ENCODE measurements at regions not wholly inside any gene's neighbourhood (a gene's known extent, or its start where the extent isn't known, plus 50 kb on each side); places are given as distances from the start of the nearest gene placed in this dataset.
"Not testable (repeated sequence)": the region's sequence is repeated elsewhere in the genome, so short reads cannot be mapped to it uniquely, and the experiment has no call there.

DNA sequence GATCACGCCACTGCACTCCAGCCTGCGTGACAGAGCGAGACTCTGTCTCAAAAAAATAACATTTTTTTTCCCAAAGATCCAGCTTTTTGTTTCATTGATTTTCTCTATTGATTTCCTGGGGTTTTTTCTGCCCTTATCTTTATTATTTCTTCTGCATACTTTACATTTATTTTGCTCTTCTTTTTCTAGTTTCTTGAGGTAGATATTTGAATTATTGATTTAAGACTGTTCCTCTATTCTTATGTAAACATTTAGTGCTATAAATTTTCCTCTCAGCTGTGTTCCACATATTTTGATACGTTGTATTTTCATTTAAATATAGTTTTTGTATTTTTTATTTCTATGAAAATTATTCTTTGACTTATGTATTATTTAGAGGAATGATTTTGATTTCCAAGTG lies 89.8 kb downstream of the TEX51 start:
- in situ Hi-C loops (cut with HindIII; ENCODE audit: low pct_ligation_motif_present, low pct_unique_long_range_greater_than_20kb, low sequenced_read_pairs): no loop called here
- DNase-seq: no peak

DNA sequence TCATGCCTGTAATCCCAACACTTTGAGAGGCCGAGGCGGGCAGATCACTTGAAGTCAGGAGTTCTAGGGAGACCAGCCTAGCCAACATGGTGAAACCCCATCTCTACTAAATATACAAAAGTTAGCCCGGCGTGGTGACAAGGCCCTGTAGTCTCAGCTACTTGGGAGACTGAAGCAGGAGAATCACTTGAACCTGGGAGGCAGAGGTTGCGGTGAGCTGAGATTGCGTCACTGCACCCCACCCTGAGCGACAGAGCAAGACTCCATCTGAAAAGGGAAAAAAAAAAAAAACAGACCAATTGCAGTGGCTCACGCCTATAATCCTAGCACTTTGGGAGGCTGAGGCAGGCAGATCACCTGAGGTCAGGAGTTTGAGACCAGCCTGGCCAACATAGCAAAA lies 90.4 kb downstream of the TEX51 start:
- DNase-seq; in situ Hi-C loops (cut with HindIII; ENCODE audit: low pct_ligation_motif_present, low pct_unique_long_range_greater_than_20kb, low sequenced_read_pairs): not testable (repeated sequence)

DNA sequence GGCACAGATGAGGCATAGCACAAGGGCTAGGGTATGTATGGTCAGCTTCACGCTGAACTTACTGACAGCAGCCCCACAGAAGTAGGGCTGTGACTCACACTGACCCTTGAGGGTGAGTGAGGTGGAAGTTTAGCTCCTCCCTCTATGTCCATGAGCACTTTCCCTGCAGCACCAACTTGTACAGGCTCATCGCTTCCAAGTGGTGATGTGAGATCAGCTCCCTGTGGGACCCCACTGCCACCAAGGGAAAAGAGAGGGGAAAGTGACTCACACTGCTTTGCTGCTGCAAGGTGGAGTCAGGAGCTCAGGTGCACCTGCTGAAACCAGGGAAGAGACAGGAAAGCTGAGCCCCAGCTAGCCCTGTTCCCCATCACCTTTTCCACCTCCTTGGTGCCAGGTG lies 91.5 kb downstream of the TEX51 start:
- DNase-seq: no peak
- in situ Hi-C loops (cut with HindIII; ENCODE audit: low pct_ligation_motif_present, low pct_unique_long_range_greater_than_20kb, low sequenced_read_pairs): no loop called here

DNA sequence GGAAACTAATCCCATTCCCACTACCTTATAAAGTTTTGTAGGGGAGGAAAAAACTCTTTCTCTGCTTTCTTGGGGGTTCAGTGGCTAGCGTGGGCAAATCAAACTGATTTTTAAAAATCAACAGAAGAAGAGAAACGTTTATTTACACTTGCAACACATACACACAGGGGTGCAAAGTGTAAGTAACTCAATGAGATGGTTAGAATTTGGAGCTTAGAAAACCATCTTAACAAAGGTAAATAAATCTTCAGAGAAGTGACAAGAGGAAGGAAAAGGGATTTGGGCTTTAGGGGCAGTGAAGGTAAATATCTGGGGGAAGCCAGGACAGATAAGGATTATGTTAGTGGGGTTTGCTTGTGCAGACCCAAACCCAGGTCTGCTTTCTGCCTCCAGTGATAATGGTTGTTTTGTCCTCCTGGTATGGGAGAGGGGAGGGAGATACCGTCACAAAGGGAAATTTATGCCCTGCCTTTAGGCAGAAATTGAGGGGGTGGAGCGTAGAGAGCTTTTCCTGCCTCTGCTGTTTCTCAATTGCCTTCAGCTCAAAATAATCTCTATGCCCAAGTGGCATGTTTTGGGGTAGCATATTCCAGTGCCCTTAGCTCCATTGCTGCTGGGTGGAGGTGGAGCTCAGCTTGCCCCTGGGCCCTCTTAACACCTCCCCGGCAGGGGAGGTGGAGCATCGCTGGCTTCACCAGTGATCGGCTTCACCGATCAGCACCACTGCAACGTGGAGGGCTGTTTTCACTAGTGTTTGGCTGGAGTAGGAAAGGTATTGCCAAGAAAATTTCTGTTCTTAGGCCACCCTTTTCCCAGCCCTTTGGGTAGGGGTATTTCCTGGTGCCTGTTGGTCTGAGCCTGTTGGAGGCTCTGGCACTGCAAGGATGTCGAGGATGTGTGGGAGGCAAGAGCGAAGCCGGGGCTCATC lies 92.2 kb downstream of the TEX51 start:
- no peak for DNase-seq

DNA sequence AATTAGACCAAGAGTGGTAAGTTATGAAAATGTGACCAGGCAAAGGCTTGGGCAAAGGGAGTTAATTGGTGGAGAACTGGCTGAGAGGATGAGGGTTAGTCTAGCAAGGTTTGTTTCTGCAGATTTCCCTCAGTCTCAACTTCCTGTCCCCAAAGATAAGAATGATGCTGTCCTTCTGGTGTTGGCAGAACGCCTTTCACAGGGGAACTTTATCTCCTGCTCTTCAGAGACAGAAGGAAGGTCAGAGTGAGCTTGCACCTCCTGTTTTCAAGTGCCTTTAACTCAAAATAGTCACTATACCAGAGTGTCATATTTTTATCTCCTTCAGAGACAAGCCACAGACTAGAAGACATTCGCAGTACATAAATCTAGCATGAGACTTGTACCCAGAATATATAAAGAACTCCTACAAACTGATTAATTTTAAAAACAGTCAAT lies 95.7 kb downstream of the TEX51 start:
- in situ Hi-C loops (cut with HindIII; ENCODE audit: low pct_ligation_motif_present, low pct_unique_long_range_greater_than_20kb, low sequenced_read_pairs): no loop called here

More for the DNA sequence above, 92.2 kb downstream of the TEX51 start:
- in situ Hi-C loops (cut with HindIII; ENCODE audit: low pct_ligation_motif_present, low pct_unique_long_range_greater_than_20kb, low sequenced_read_pairs): no loop called here

DNA sequence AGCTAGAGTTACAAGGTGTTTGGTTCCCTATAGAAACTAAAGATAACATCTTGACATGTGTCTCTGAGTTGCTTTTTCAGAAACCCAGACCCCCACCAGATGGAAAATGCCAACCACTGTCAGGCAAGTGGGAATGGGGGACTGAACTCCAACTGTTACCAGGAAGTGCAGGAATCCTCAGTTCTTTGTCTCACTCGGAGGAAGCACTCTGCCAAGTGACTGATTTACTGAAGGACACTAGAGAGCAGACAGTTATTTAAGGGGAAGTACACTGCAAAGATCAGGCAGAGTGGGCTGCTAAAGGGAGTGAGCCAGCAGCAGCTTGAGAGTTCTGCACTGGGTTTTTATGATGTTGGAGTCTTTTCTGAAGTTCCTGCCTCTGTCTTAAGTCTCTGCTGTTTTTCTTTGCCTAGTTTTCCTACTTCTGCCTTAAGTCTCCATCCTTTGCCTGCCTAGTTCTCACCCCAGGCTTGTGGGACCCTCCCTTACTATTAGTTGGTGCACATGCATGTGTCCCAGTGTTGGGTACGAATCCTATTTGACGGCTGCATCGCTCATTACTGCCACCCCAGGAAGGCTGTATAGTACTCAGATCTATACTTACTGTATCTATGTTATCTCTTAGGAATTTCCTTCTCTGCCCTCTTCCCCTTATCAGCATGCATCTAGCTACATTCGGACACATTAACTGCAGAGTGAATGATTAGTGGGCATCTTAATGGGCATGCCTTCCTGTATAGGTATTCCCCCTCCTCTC lies 97.1 kb downstream of the TEX51 start:
- in situ Hi-C loops (cut with HindIII; ENCODE audit: low pct_ligation_motif_present, low pct_unique_long_range_greater_than_20kb, low sequenced_read_pairs): no loop called here
- DNase-seq: no peak

More for the DNA sequence above, 95.7 kb downstream of the TEX51 start:
- DNase-seq: no peak

DNA sequence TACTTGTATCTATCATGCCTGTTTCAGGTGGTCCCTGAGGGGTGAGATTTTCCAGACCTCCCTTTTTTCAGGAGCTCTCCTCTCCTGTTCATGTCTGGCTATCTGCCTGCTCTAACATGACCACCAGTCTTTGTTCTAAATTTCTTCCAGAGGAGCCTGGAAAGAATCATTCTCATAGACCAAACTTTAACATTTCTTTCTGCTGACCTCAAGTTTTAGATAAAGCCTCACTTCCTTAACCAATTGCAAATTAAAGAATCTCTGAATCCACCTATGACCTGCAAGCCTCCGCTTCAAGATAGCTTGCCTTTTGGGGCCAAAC lies 97.6 kb downstream of the TEX51 start:
- in situ Hi-C loops (cut with HindIII; ENCODE audit: low pct_ligation_motif_present, low pct_unique_long_range_greater_than_20kb, low sequenced_read_pairs): no loop called here
- DNase-seq: no peak

All from ACHN (cell line).